HG03439 (cell line): ENCODE measurements at regions not wholly inside any gene's neighbourhood (a gene's known extent, or its start where the extent isn't known, plus 50 kb on each side); places are given as distances from the start of the nearest gene placed in this dataset.
"Not testable (repeated sequence)": the region's sequence is repeated elsewhere in the genome, so short reads cannot be mapped to it uniquely, and the experiment has no call there.

ENCODE experiments used
- ATAC-seq: cut with Tn5 transposase; IDR thresholded peaks from one replicate; pipeline ENCODE4 v1.9.1; 2021; ENCODE audit warnings: mild to moderate bottlenecking, moderate library complexity; ENCODE audit not compliant: unreplicated experiment

- no peak for ATAC-seq
These were observed 328.2 kb upstream of the COL3A1 start for GRCh38 chr2:188645986-188646385.

GRCh38 chr2:188647430-188648070 lies 326.6 kb upstream of the COL3A1 start:
- no peak for ATAC-seq

- ATAC-seq, result no peak
These were observed 314.3 kb upstream of the COL3A1 start for GRCh38 chr2:188659656-188660406.

GRCh38 chr2:188663301-188663700 lies 310.9 kb upstream of the COL3A1 start:
- no peak for ATAC-seq

- no peak for ATAC-seq
These were observed 309.8 kb upstream of the COL3A1 start for GRCh38 chr2:188664416-188664815.

GRCh38 chr2:188664951-188665595 lies 309.1 kb upstream of the COL3A1 start:
- no peak for ATAC-seq

- ATAC-seq, result no peak
These were observed 308.4 kb upstream of the COL3A1 start for GRCh38 chr2:188665727-188666304.

GRCh38 chr2:188666503-188666902 lies 307.7 kb upstream of the COL3A1 start:
- ATAC-seq, result no peak

- no peak for ATAC-seq
These were observed 306.0 kb upstream of the COL3A1 start for GRCh38 chr2:188668017-188668680.

GRCh38 chr2:188675391-188676009 lies 298.7 kb upstream of the COL3A1 start:
- ATAC-seq, result no peak

- no peak for ATAC-seq
These were observed 298.2 kb upstream of the COL3A1 start for GRCh38 chr2:188676010-188676400.

- no peak for ATAC-seq
These were observed 297.0 kb upstream of the COL3A1 start for GRCh38 chr2:188677142-188677541.

GRCh38 chr2:188678882-188679281 lies 295.3 kb upstream of the COL3A1 start:
- ATAC-seq, result no peak

- no peak for ATAC-seq
These were observed 291.3 kb upstream of the COL3A1 start for GRCh38 chr2:188682838-188683237.

GRCh38 chr2:188684795-188685194 lies 289.4 kb upstream of the COL3A1 start:
- ATAC-seq, result no peak

GRCh38 chr2:188693111-188693510 lies 281.1 kb upstream of the COL3A1 start:
- ATAC-seq, result no peak

- no peak for ATAC-seq
These were observed 280.4 kb upstream of the COL3A1 start for GRCh38 chr2:188693771-188694170.

GRCh38 chr2:188695953-188696352 lies 278.2 kb upstream of the COL3A1 start:
- no peak for ATAC-seq

GRCh38 chr2:188698151-188698550 lies 276.0 kb upstream of the COL3A1 start:
- ATAC-seq, result not testable (repeated sequence)

- ATAC-seq, result no peak
These were observed 272.3 kb upstream of the COL3A1 start for GRCh38 chr2:188701836-188702235.

GRCh38 chr2:188705191-188705590 lies 269.0 kb upstream of the COL3A1 start:
- ATAC-seq, result no peak
